C4-2B (cell line): ENCODE measurements at regions not wholly inside any gene's neighbourhood (a gene's known extent, or its start where the extent isn't known, plus 50 kb on each side); places are given as distances from the start of the nearest gene placed in this dataset.

Experiments
- CTCF ChIP-seq: fragments of 450-650 bp; conservative IDR thresholded peaks from 2 replicates; pipeline ENCODE4 v1.5.1; 2017; ENCODE audit warnings: mild to moderate bottlenecking
- ZFX ChIP-seq: fragments of 450-650 bp; IDR thresholded peaks from 2 replicates; pipeline ENCODE4 v1.6.1; 2017

GRCh38 chr9:84163052-84163650 lies 177.4 kb downstream of the SLC28A3 start:
- no peak for TF ChIP-seq CTCF
- TF ChIP-seq ZFX: no peak
